ENCODE measurements at regions not wholly inside any gene's neighbourhood (a gene's known extent, or its start where the extent isn't known, plus 50 kb on each side); places are given as distances from the start of the nearest gene placed in this dataset.

GRCh38 chr3:24062916-24063315 lies 117.8 kb downstream of the NR1D2 start:
- TF ChIP-seq CTCF (IDR thresholded peaks at IDR 0.05) (no peak), REST (IDR thresholded peaks at IDR 0.05; ENCODE audit: insufficient read depth in 1 of 2, low read depth in 2 of 2, low read length in 1 of 2) (no peak)
